PFSK-1 (cell line): ENCODE measurements at regions not wholly inside any gene's neighbourhood (a gene's known extent, or its start where the extent isn't known, plus 50 kb on each side); places are given as distances from the start of the nearest gene placed in this dataset.

ENCODE experiments used
- FOXP2 ChIP-seq: optimal IDR thresholded peaks from 2 replicates; pipeline ENCODE3; 2011; ENCODE audit warnings: borderline replicate concordance, control low read depth, inconsistent platforms; ENCODE audit not compliant: insufficient read depth; ENCODE audit errors: extremely low read length, extremely low read depth
- POLR2AphosphoS5 ChIP-seq: IDR thresholded peaks from 2 replicates; pipeline ENCODE4 v1.6.1; 2012; ENCODE audit warnings: low read depth, mild to moderate bottlenecking, control low read depth, low read length, moderate library complexity
- REST ChIP-seq, 2 experiments: IDR thresholded peaks; 2 replicates each; pipeline versions ENCODE4 v1.6.1 to v1.8.0; 2011 to 2012; ENCODE audit warnings: low read depth in 2 of 2, low read length in 2 of 2, control low read depth in 1 of 2, inconsistent platforms in 1 of 2, mild to moderate bottlenecking in 1 of 2, moderate library complexity in 1 of 2; ENCODE audit not compliant: insufficient read depth in 1 of 2
- SIN3A ChIP-seq: IDR thresholded peaks from 2 replicates; pipeline ENCODE4 v1.6.1; 2012; ENCODE audit warnings: mild to moderate bottlenecking, low read length, moderate library complexity, borderline replicate concordance; ENCODE audit not compliant: insufficient read depth
- TAF1 ChIP-seq: IDR thresholded peaks from 2 replicates; pipeline ENCODE4 v1.6.1; 2012; ENCODE audit warnings: low read length, control low read depth, borderline replicate concordance; ENCODE audit not compliant: insufficient read depth

- TF ChIP-seq SIN3A (no peak), TAF1 (no peak), FOXP2 (no peak), POLR2AphosphoS5 (no peak), REST (IDR thresholded peaks at IDR 0.05; ENCODE audit: insufficient read depth in 1 of 2, low read depth in 2 of 2, low read length in 2 of 2) (no peak)
These were observed 368.8 kb downstream of the ANKRD50 start for GRCh38 chr4:124343661-124344171.

GRCh38 chr4:124372916-124373315 is 339.6 kb downstream of the ANKRD50 start:
- TF ChIP-seq REST (IDR thresholded peaks at IDR 0.05; ENCODE audit: insufficient read depth in 1 of 2, low read depth in 2 of 2, low read length in 2 of 2): no peak
- TF ChIP-seq FOXP2: no peak
- no peak for TF ChIP-seq TAF1
- no peak for TF ChIP-seq POLR2AphosphoS5
- TF ChIP-seq SIN3A: no peak

- TF ChIP-seq FOXP2: no peak
- no peak for TF ChIP-seq POLR2AphosphoS5
- no peak for TF ChIP-seq SIN3A
- TF ChIP-seq REST (IDR thresholded peaks at IDR 0.05; ENCODE audit: insufficient read depth in 1 of 2, low read depth in 2 of 2, low read length in 2 of 2): no peak
- TF ChIP-seq TAF1: no peak
These were observed 326.4 kb downstream of the ANKRD50 start for GRCh38 chr4:124386163-124386562.

- no peak for TF ChIP-seq REST (IDR thresholded peaks at IDR 0.05; ENCODE audit: insufficient read depth in 1 of 2, low read depth in 2 of 2, low read length in 2 of 2)
- TF ChIP-seq POLR2AphosphoS5: no peak
- no peak for TF ChIP-seq TAF1
- no peak for TF ChIP-seq FOXP2
These were observed 325.9 kb downstream of the ANKRD50 start for GRCh38 chr4:124386648-124387047.

GRCh38 chr4:124389591-124389990 is 322.9 kb downstream of the ANKRD50 start:
- TF ChIP-seq SIN3A: no peak
- TF ChIP-seq FOXP2: no peak
- no peak for TF ChIP-seq TAF1
- TF ChIP-seq REST (IDR thresholded peaks at IDR 0.05; ENCODE audit: insufficient read depth in 1 of 2, low read depth in 2 of 2, low read length in 2 of 2): no peak
- no peak for TF ChIP-seq POLR2AphosphoS5
